Adrenal gland (tissue), 9 donors: ENCODE measurements at regions not wholly inside any gene's neighbourhood (a gene's known extent, or its start where the extent isn't known, plus 50 kb on each side); places are given as distances from the start of the nearest gene placed in this dataset.

ENCODE experiments used
- DNase-seq, 7 donors: peaks; one replicate each; pipeline ENCODE4 v3.0.0-alpha.2; 2019 to 2020
- H3K27ac ChIP-seq, 5 donors: fragments of 200-600 bp; sonication (generic) in 4 of 5; 1 replicate in 3 of 5; 2 replicates in 2 of 5; pipeline versions ENCODE4 v1.5.1 to v1.8.0; 2016 to 2020; ENCODE audit warnings: mild to moderate bottlenecking in 1 of 5
- H3K27me3 ChIP-seq: fragments of 200-600 bp; 2 replicates; pipeline ENCODE4 v1.8.0; 2021
- H3K36me3 ChIP-seq, 2 donors: fragments of 200-600 bp; replicated peaks in 1 of 2; 1 replicate in 1 of 2; 2 replicates in 1 of 2; pipeline versions ENCODE4 v1.5.1 to v1.8.0; 2018 to 2022
- H3K4me1 ChIP-seq, 2 donors: fragments of 200-600 bp; replicated peaks in 1 of 2; 1 replicate in 1 of 2; 2 replicates in 1 of 2; pipeline versions ENCODE4 v1.5.1 to v1.8.0; 2018 to 2021
- H3K4me3 ChIP-seq, 4 donors: fragments of 200-600 bp; sonication (generic) in 3 of 4; one replicate each; pipeline ENCODE4 v1.5.1; 2016 to 2018
- H3K9me3 ChIP-seq, 3 donors: fragments of 200-600 bp; sonication (generic) in 1 of 3; replicated peaks in 1 of 3; 1 replicate in 2 of 3; 2 replicates in 1 of 3; pipeline versions ENCODE4 v1.5.1 to v1.8.0; 2016 to 2021
- CTCF ChIP-seq, 6 experiments: fragments of 450-650 bp in 4 of 6; fragments of 200-600 bp in 2 of 6; sonication (generic) in 1 of 6; IDR thresholded peaks; 1 replicate in 5 of 6; 2 replicates in 1 of 6; pipeline versions ENCODE4 v1.5.1 to v1.8.0; 2016 to 2021; ENCODE audit warnings: antibody characterized with exemption in 6 of 6, mild to moderate bottlenecking in 2 of 6, moderate library complexity in 1 of 6
- POLR2A ChIP-seq, 2 donors: fragments of 450-650 bp; IDR thresholded peaks; one replicate each; pipeline ENCODE4 v1.6.1; 2017; ENCODE audit warnings: antibody characterized with exemption in 2 of 2, mild to moderate bottlenecking in 2 of 2, moderate library complexity in 1 of 2
- WGBS, 4 donors: extraction: QIAGEN DNeasy Blood & Tissue Kit in 2 of 4; methylation state at CpG; one replicate each; pipeline versions ENCODE4 v1.1.5 to v1.1.7; 2013 to 2017; 5-methylcytosine and 5-hydroxymethylcytosine counted together
- intact Hi-C, 2 donors: fragments of 100-400 bp; cut with DNase I; formaldehyde crosslinking; loops; one replicate each; pipeline versions ENCODE4 v1.14.1 to v1.15.0; 2022 to 2023
- donor health status: healthy with polysubstance abuse.
- donor health status: Bipolar disorder and iron deficiency.
- donor health status: DM: yes; HTN: yes; CAD: no.
- donor health status: DM: no; HTN: no; CAD: no.
- donor health status: DM: no; HTN: no; CAD: no.

- Histone ChIP-seq H3K36me3 (no peaks in the 10 kb centered on the region), H3K9me3 (no peaks in the 10 kb centered on the region), H3K4me1 (no peaks in the 10 kb centered on the region), H3K27me3 (no peaks in the 10 kb centered on the region), H3K4me3 (no peak overlapping the region), H3K27ac (no peak overlapping the region)
- intact Hi-C loops = no loop called here
- TF ChIP-seq CTCF (IDR thresholded peaks at IDR 0.05) = no peak
- TF ChIP-seq POLR2A (IDR thresholded peaks at IDR 0.05) = no peak
- no peak for DNase-seq
- WGBS, 4 donors = 76 to 90% (median 80%) methylated on average over 4 to 5 of the region's 5 CpGs
These were observed 543.0 kb downstream of the TNS1 start for GRCh38 chr2:217459680-217460405.

GRCh38 chr2:217459016-217459415 is 543.8 kb downstream of the TNS1 start:
- WGBS, 4 donors = 93 to 96% (median 95%) methylated on average over 2 of the region's 2 CpGs
- no peaks in the 10 kb centered on the region for H3K4me1 ChIP-seq
- no peak for TF ChIP-seq POLR2A (IDR thresholded peaks at IDR 0.05)
- no peak for TF ChIP-seq CTCF (IDR thresholded peaks at IDR 0.05)
- H3K27me3 ChIP-seq = no peaks in the 10 kb centered on the region
- intact Hi-C loops = no loop called here
- H3K9me3 ChIP-seq = no peaks in the 10 kb centered on the region
- no peak for DNase-seq
- no peak overlapping the region for H3K4me3 ChIP-seq
- H3K36me3 ChIP-seq = no peaks in the 10 kb centered on the region
- H3K27ac ChIP-seq = no peak overlapping the region

- no peak for DNase-seq
- no peaks in the 10 kb centered on the region for H3K27me3 ChIP-seq
- H3K9me3 ChIP-seq = no peaks in the 10 kb centered on the region
- WGBS, 4 donors = 95 to 98% (median 96%) methylated on average over 2 of the region's 2 CpGs
- no peaks in the 10 kb centered on the region for H3K36me3 ChIP-seq
- TF ChIP-seq POLR2A (IDR thresholded peaks at IDR 0.05) (no peak), CTCF (IDR thresholded peaks at IDR 0.05) (no peak)
- H3K4me1 ChIP-seq = peaks cover 6 to 10% of the 10 kb centered on the region in 2 donors
- no peak overlapping the region for H3K27ac ChIP-seq
- H3K4me3 ChIP-seq = no peak overlapping the region
- intact Hi-C loops = no loop called here
These were observed 546.8 kb downstream of the TNS1 start for GRCh38 chr2:217456016-217456415.

GRCh38 chr2:217452928-217453327 is 549.9 kb downstream of the TNS1 start:
- Histone ChIP-seq H3K4me1 (peaks cover 6 to 10% of the 10 kb centered on the region in 2 donors), H3K4me3 (no peak overlapping the region), H3K9me3 (no peaks in the 10 kb centered on the region), H3K27me3 (no peaks in the 10 kb centered on the region), H3K36me3 (no peaks in the 10 kb centered on the region), H3K27ac (no peak overlapping the region)
- no peak for DNase-seq
- TF ChIP-seq POLR2A (IDR thresholded peaks at IDR 0.05) (no peak), CTCF (IDR thresholded peaks at IDR 0.05) (no peak)
- intact Hi-C loops = no loop called here
- 88 to 100% (median 95%) methylated on average over 1 of the region's 1 CpG for WGBS, 4 donors
